H1 (cell line): ENCODE measurements at regions not wholly inside any gene's neighbourhood (a gene's known extent, or its start where the extent isn't known, plus 50 kb on each side); places are given as distances from the start of the nearest gene placed in this dataset.
A peak's percentile ranks its signal among the peaks of the same experiment; 100 is the strongest.

Experiments used
- CTCF ChIA-PET: fragments of 300-600 bp; sonication (Branson Sonifier 250); formaldehyde crosslinking; loops from one replicate; lab custom pipeline; 2021; ENCODE audit not compliant: partially characterized antibody; lab: Charles Lee
- POLR2A ChIA-PET: fragments of 300-600 bp; sonication (Branson Sonifier 250); formaldehyde crosslinking; loops from one replicate; lab custom pipeline; 2021; ENCODE audit warnings: inconsistent platforms; ENCODE audit not compliant: partially characterized antibody; lab: Charles Lee
- DNase-seq, 2 experiments: peaks; one replicate each; pipeline versions ENCODE4 v3.0.0 to v3.0.0-alpha.2; 2010 to 2022; ENCODE audit warnings: low spot score in 2 of 2, low read depth in 1 of 2, mixed read lengths in 1 of 2
- FAIRE-seq: peaks from 2 replicates; lab custom pipeline; 2011; peaks lifted over from hg19 to GRCh38; lab: Jason Lieb, UNC
- H2AFZ ChIP-seq: 2 replicates; pipeline ENCODE4 v1.8.1; 2012; ENCODE audit warnings: low read length, inconsistent platforms
- H2AK5ac ChIP-seq: 2 replicates; pipeline ENCODE4 v1.6.1; 2013; ENCODE audit warnings: low read depth, low read length
- H2BK120ac ChIP-seq: replicated peaks from 2 replicates; pipeline ENCODE3; 2013; ENCODE audit warnings: low read depth, low read length, inconsistent platforms
- H2BK12ac ChIP-seq: 2 replicates; pipeline ENCODE4 v1.6.1; 2013; ENCODE audit warnings: low read depth, low read length
- H2BK15ac ChIP-seq: 2 replicates; pipeline ENCODE4 v1.6.1; 2013; ENCODE audit warnings: low read length
- H2BK20ac ChIP-seq: 2 replicates; pipeline ENCODE4 v1.6.1; 2013; ENCODE audit warnings: low read length
- H2BK5ac ChIP-seq: 2 replicates; pipeline ENCODE4 v1.6.1; 2013; ENCODE audit warnings: low read depth, low read length
- H3K14ac ChIP-seq: 2 replicates; pipeline ENCODE4 v1.6.1; 2013; ENCODE audit warnings: inconsistent platforms; ENCODE audit not compliant: insufficient read length
- H3K18ac ChIP-seq: 2 replicates; pipeline ENCODE4 v1.6.1; 2013; ENCODE audit warnings: low read length; ENCODE audit errors: extremely low read depth
- H3K23ac ChIP-seq: 2 replicates; pipeline ENCODE4 v1.6.1; 2013; ENCODE audit warnings: inconsistent platforms; ENCODE audit not compliant: insufficient read length
- H3K23me2 ChIP-seq: 2 replicates; pipeline ENCODE4 v1.6.1; 2013; ENCODE audit warnings: low read depth, low read length
- H3K27ac ChIP-seq: 2 replicates; pipeline ENCODE4 v1.6.1; 2011; ENCODE audit warnings: low read depth, low read length, inconsistent platforms
- H3K27me3 ChIP-seq, 4 experiments: replicated peaks in 1 of 4; 1 replicate in 1 of 4; 2 replicates in 3 of 4; pipeline versions ENCODE4 v1.6.1 to v1.8.1; 2011 to 2013; ENCODE audit warnings: low read length in 3 of 4, mild to moderate bottlenecking in 3 of 4, inconsistent platforms in 2 of 4, mixed read lengths in 2 of 4, moderate library complexity in 1 of 4; ENCODE audit not compliant: control insufficient read depth in 3 of 4, insufficient read depth in 3 of 4; ENCODE audit errors: extremely low read depth in 1 of 4
- H3K36me3 ChIP-seq, 4 experiments: 2 replicates each; pipeline versions ENCODE4 v1.6.1 to v1.8.1; 2011 to 2013; ENCODE audit warnings: mild to moderate bottlenecking in 4 of 4, low read length in 3 of 4, moderate library complexity in 2 of 4, control low read depth in 1 of 4, inconsistent platforms in 1 of 4; ENCODE audit not compliant: insufficient read depth in 4 of 4, control insufficient read depth in 2 of 4
- H3K4ac ChIP-seq: replicated peaks from 2 replicates; pipeline ENCODE3; 2013; ENCODE audit warnings: low read length, low read depth, mixed read lengths, inconsistent platforms; ENCODE audit not compliant: insufficient read length
- H3K4me1 ChIP-seq, 4 experiments: replicated peaks in 1 of 4; 1 replicate in 1 of 4; 2 replicates in 3 of 4; pipeline versions ENCODE4 v1.6.1 to v1.8.1; 2011 to 2013; ENCODE audit warnings: low read length in 3 of 4, inconsistent platforms in 2 of 4, mixed read lengths in 1 of 4; ENCODE audit not compliant: insufficient read depth in 4 of 4, control insufficient read depth in 3 of 4
- H3K4me2 ChIP-seq, 2 experiments: 2 replicates each; pipeline versions ENCODE4 v1.6.1 to v1.8.1; 2011 to 2013; ENCODE audit warnings: low read depth in 2 of 2, low read length in 2 of 2, control low read depth in 1 of 2, inconsistent platforms in 1 of 2, mild to moderate bottlenecking in 1 of 2; ENCODE audit not compliant: insufficient read depth in 1 of 2
- H3K4me3 ChIP-seq, 4 experiments: fragments of 200-600, 300-600 bp in 1 of 4; sonication (generic), shearing (Covaris generic), sonication (Bioruptor Twin) in 1 of 4; 2 replicates each; pipeline versions ENCODE4 v1.5.1 to v1.8.1; 2011 to 2016; ENCODE audit warnings: low read length in 4 of 4, low read depth in 3 of 4, control low read depth in 2 of 4, inconsistent platforms in 2 of 4, mild to moderate bottlenecking in 2 of 4, mixed read lengths in 1 of 4, moderate library complexity in 1 of 4; ENCODE audit not compliant: insufficient read depth in 2 of 4; ENCODE audit errors: extremely low read depth in 1 of 4
- H3K56ac ChIP-seq: replicated peaks from 2 replicates; pipeline ENCODE3; 2013; ENCODE audit warnings: low read depth, mild to moderate bottlenecking, mixed read lengths, low read length, inconsistent platforms; ENCODE audit not compliant: insufficient read length
- H3K79me1 ChIP-seq: 2 replicates; pipeline ENCODE4 v1.6.1; 2013; ENCODE audit warnings: low read depth, low read length, control low read depth
- H3K79me2 ChIP-seq, 2 experiments: 2 replicates each; pipeline versions ENCODE4 v1.6.1 to v1.8.1; 2012 to 2013; ENCODE audit warnings: low read length in 2 of 2, mild to moderate bottlenecking in 2 of 2, inconsistent platforms in 1 of 2; ENCODE audit not compliant: insufficient read depth in 2 of 2, control insufficient read depth in 1 of 2
- H3K9ac ChIP-seq, 4 experiments: replicated peaks in 1 of 4; 1 replicate in 1 of 4; 2 replicates in 3 of 4; pipeline versions ENCODE4 v1.6.1 to v1.8.1; 2011 to 2013; ENCODE audit warnings: low read depth in 3 of 4, low read length in 3 of 4, control low read depth in 2 of 4, mild to moderate bottlenecking in 2 of 4, moderate library complexity in 2 of 4, inconsistent platforms in 1 of 4; ENCODE audit errors: extremely low read depth in 1 of 4
- H3K9me3 ChIP-seq, 2 experiments: 2 replicates each; pipeline versions ENCODE4 v1.6.1 to v1.8.1; 2012 to 2013; ENCODE audit warnings: mild to moderate bottlenecking in 2 of 2, moderate library complexity in 2 of 2, control low read depth in 1 of 2, inconsistent platforms in 1 of 2, low read depth in 1 of 2, low read length in 1 of 2, mixed read lengths in 1 of 2; ENCODE audit not compliant: insufficient read depth in 2 of 2
- H4K20me1 ChIP-seq, 2 experiments: replicated peaks in 1 of 2; 2 replicates each; pipeline versions ENCODE3 to v1.8.1; 2011 to 2013; ENCODE audit warnings: inconsistent platforms in 2 of 2, low read length in 2 of 2, mild to moderate bottlenecking in 1 of 2; ENCODE audit not compliant: insufficient read depth in 2 of 2, control insufficient read depth in 1 of 2
- H4K5ac ChIP-seq: 2 replicates; pipeline ENCODE4 v1.6.1; 2013; ENCODE audit warnings: low read length, low read depth, mixed read lengths, inconsistent platforms; ENCODE audit not compliant: insufficient read length
- H4K8ac ChIP-seq: 2 replicates; pipeline ENCODE4 v1.8.0; 2013; ENCODE audit warnings: mild to moderate bottlenecking, moderate library complexity, low read length, inconsistent platforms; ENCODE audit not compliant: insufficient read depth; ENCODE audit errors: extremely low read depth
- H4K91ac ChIP-seq: replicated peaks from 2 replicates; pipeline ENCODE3; 2013; ENCODE audit warnings: low read length, mixed read lengths, inconsistent platforms; ENCODE audit not compliant: insufficient read length
- BACH1 ChIP-seq: IDR thresholded peaks from 2 replicates; pipeline ENCODE4 v1.6.1; 2012; ENCODE audit warnings: low read length, improper control_type of control experiment
- JUN ChIP-seq: IDR thresholded peaks from 2 replicates; pipeline ENCODE4 v1.6.1; 2011; ENCODE audit warnings: low read depth, mild to moderate bottlenecking, improper control_type of control experiment, low read length
- NANOG ChIP-seq: IDR thresholded peaks from 2 replicates; pipeline ENCODE4 v1.6.1; 2011; ENCODE audit warnings: low read length, low read depth, mild to moderate bottlenecking, inconsistent platforms; ENCODE audit not compliant: insufficient read depth, poor library complexity, severe bottlenecking
- SP1 ChIP-seq: IDR thresholded peaks from 2 replicates; pipeline ENCODE4 v1.6.1; 2011; ENCODE audit warnings: low read depth, low read length
- WGBS, 2 experiments: shearing (Covaris generic) in 1 of 2; methylation state at CpG; one replicate each; pipeline versions ENCODE4 v1.1.6 to v1.1.7; 2013 to 2015; ENCODE audit warnings: low lambda C conversion rate in 2 of 2, mixed read lengths in 2 of 2, inconsistent platforms in 1 of 2, low coverage in 1 of 2, missing lambda C conversion rate in 1 of 2; ENCODE audit not compliant: insufficient replicate concordance in 2 of 2, insufficient coverage in 1 of 2, insufficient read length in 1 of 2; ENCODE audit errors: extremely low coverage in 1 of 2, missing lambda C conversion rate in 1 of 2; 5-methylcytosine and 5-hydroxymethylcytosine counted together

DNA sequence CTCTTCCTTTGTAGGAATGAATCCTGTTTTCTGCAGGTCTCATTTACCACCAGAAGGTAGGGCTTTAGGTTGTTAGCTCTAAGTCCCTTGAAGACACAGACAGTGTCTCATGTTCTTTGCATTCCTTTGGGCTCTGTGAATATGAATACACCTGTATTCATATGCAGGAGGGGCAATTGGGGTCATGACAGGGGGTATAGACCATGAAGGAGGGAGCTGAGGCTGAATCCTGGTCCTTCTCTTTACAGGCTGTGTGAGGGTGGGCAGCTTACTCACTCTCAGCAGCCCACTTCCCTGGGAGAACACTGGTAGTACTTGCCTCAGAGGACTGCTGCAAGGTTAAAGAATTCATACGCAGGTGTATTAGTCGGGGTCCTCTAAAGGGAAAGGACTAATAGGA, 267.2 kb upstream of the MGMT start:
- no peak overlapping the region for H3K4me3 ChIP-seq
- no peak overlapping the region for H2BK12ac ChIP-seq
- no peak overlapping the region for H3K18ac ChIP-seq
- H3K9me3 ChIP-seq: no peaks in the 10 kb centered on the region
- DNase-seq (no peak), FAIRE-seq (no peak)
- H3K4me1 ChIP-seq: peaks cover 0 to 3% (median 2%) of the 10 kb centered on the region in 4 experiments; a peak in 2 of 7 replicates
- H2BK5ac ChIP-seq: no peak overlapping the region
- H3K9ac ChIP-seq: no peak overlapping the region
- H3K23ac ChIP-seq: no peak overlapping the region
- H2BK20ac ChIP-seq: no peak overlapping the region
- peak overlapping the region; percentile 16; the same call in 1 of the 2 replicates for H2AFZ ChIP-seq
- no peaks in the 10 kb centered on the region for H3K36me3 ChIP-seq
- CTCF ChIA-PET: interaction anchor here (0.8 to 0.9 kb wide), 2 partner anchors 31 to 54 kb away, joined by 3 to 5 read pairs; no protein-coding TSS in a partner anchor
- no peak overlapping the region for H3K4ac ChIP-seq
- H3K14ac ChIP-seq: no peak overlapping the region
- POLR2A ChIA-PET: no interaction called here
- H3K23me2 ChIP-seq: no peaks in the 10 kb centered on the region
- H4K91ac ChIP-seq: no peak overlapping the region
- H2AK5ac ChIP-seq: no peak overlapping the region
- no peaks in the 10 kb centered on the region for H3K27me3 ChIP-seq
- H3K4me2 ChIP-seq: no peak overlapping the region; a peak in 1 of 4 replicates
- H4K20me1 ChIP-seq: no peaks in the 10 kb centered on the region
- no peaks in the 10 kb centered on the region for H3K79me2 ChIP-seq
- no peak overlapping the region for H3K56ac ChIP-seq
- H3K79me1 ChIP-seq: no peaks in the 10 kb centered on the region
- H4K8ac ChIP-seq: no peak overlapping the region
- 82% methylated on average over 2 of the region's 2 CpGs; no CpG with 5 or more reads in 1 of the 2 experiments for WGBS, 2 experiments
- H2BK120ac ChIP-seq: no peak overlapping the region
- no peak overlapping the region for H2BK15ac ChIP-seq
- no peak overlapping the region for H3K27ac ChIP-seq
- H4K5ac ChIP-seq: no peak overlapping the region
- TF ChIP-seq SP1: no peak
- TF ChIP-seq JUN: no peak
- TF ChIP-seq BACH1: no peak
- no peak for TF ChIP-seq NANOG
